ENCODE measurements at regions not wholly inside any gene's neighbourhood (a gene's known extent, or its start where the extent isn't known, plus 50 kb on each side); places are given as distances from the start of the nearest gene placed in this dataset.

DNA sequence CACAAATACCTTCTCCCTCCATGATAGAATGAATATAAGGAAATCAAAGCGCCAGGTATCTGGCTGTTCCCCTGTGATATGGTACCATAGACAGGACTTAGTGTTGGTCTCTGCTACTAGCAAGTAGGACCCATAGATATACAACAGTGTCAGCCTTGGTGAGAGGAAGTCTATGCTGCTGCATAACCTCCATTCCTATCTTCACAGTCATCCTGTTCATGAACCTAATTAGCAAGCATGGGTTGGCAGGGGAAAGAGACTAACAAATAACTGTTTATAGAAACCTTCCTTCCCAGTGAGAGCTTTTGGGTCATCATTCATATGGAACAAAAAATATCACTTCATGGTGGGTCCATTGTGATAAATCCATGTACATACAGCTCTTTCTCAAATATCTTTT, 188.9 kb upstream of the FAM98A start:
- H3K27me3 Mint-ChIP-seq = peaks cover 3% of the 10 kb centered on the region
- H3K4me1 Mint-ChIP-seq = no peaks in the 10 kb centered on the region
- H3K36me3 Mint-ChIP-seq = peaks cover 3% of the 10 kb centered on the region
- peaks cover 2% of the 10 kb centered on the region for H3K9me3 Mint-ChIP-seq
- DNase-seq = no peak
- POLR2A ChIA-PET = no interaction called here
- no peak overlapping the region for H3K4me3 Mint-ChIP-seq
- ATAC-seq (ENCODE audit: low read depth) = no peak
- H3K27ac Mint-ChIP-seq = no peak overlapping the region

DNA sequence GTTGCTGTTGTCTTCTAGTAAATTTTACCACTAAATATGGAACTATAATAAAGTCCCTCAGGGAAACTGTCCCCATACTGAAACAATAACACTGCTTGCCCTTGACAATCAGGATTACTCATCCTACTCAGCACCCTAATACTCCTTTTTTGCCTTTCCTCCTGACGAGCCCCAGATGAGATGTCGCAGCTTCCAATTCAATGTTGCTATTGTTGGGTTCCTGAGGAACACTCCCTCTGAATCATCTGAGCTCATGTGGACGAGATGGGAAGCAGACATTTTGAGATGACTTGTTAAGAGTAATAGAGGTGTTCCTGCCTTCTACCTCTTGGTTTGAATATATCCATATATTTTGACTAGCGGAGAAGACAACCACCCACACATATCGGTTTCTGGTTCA, 187.8 kb upstream of the FAM98A start:
- Mint-ChIP-seq H3K27me3 (peaks cover 3% of the 10 kb centered on the region), H3K27ac (no peak overlapping the region), H3K9me3 (no peaks in the 10 kb centered on the region), H3K4me1 (no peaks in the 10 kb centered on the region), H3K4me3 (no peak overlapping the region), H3K36me3 (no peaks in the 10 kb centered on the region)
- no peak for ATAC-seq (ENCODE audit: low read depth)
- DNase-seq = no peak
- POLR2A ChIA-PET = no interaction called here

DNA sequence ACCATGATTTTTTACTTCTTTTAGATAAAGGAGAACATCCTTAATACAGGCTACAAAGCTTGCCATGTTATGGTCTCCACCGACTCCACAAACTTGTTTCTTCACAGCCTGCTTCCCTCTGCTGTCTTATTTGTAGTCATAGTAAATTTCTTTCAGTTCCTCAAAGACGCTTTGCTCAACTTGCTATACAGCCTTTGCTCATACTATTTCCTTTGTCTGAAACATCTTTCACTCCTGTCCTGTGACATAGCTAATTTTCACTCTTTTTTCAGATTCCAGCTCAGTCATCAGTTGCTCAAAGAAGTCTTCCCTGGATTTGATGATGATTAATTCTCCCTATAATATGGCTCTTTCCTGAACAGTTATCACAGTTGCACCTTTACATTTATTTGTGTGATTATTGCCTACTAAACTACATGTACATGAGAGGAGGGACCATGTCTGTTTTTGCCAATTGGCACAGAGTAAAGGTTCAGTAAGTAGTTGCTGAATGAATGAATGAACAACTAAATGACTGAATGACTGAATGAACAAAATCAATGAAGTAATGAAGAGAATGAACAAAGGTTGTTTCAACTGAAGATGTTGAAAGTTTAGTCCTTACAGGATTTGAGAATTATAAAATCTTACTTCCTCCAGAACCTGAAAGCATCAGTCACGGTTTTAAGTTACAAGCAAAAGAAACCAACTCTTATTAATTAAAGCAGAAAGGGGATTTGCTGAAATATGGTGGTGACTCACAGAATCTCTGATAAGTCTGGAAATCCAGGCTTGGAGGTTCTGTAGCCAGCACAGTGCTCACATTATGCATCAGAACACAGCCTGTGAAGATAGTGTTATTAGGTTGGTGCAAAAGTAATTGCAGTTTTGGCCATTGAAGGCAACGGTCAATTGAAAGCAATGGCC, 186.4 kb upstream of the FAM98A start:
- Mint-ChIP-seq H3K4me1 (no peaks in the 10 kb centered on the region), H3K9me3 (no peaks in the 10 kb centered on the region), H3K36me3 (no peaks in the 10 kb centered on the region), H3K27me3 (peaks cover 3% of the 10 kb centered on the region), H3K27ac (no peak overlapping the region), H3K4me3 (no peak overlapping the region)
- ATAC-seq (ENCODE audit: low read depth) = no peak
- DNase-seq = no peak
- POLR2A ChIA-PET = no interaction called here

DNA sequence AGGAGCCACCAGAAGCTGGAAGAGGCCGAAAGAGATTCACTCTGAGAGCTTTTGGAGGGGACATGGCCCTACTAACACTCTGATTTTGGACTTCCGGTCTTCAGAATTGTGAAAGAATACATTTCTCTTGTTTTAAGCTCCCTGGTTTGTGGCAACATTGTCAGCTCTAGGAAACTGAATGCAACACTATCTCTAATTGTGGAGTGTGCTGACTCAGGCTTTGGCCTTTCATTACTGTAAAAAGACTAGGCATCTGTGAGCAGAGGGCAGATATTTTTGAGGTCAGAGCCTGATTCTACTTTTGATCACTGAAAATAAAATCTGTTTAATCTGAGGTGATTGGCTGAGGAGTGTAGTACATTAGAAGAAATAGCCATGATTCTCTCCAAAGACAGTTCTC, 185.4 kb upstream of the FAM98A start:
- no peak for DNase-seq
- Mint-ChIP-seq H3K9me3 (no peaks in the 10 kb centered on the region), H3K4me1 (no peaks in the 10 kb centered on the region), H3K4me3 (no peak overlapping the region), H3K36me3 (no peaks in the 10 kb centered on the region), H3K27ac (no peak overlapping the region), H3K27me3 (peaks cover 3% of the 10 kb centered on the region)
- POLR2A ChIA-PET = no interaction called here
- no peak for ATAC-seq (ENCODE audit: low read depth)

DNA sequence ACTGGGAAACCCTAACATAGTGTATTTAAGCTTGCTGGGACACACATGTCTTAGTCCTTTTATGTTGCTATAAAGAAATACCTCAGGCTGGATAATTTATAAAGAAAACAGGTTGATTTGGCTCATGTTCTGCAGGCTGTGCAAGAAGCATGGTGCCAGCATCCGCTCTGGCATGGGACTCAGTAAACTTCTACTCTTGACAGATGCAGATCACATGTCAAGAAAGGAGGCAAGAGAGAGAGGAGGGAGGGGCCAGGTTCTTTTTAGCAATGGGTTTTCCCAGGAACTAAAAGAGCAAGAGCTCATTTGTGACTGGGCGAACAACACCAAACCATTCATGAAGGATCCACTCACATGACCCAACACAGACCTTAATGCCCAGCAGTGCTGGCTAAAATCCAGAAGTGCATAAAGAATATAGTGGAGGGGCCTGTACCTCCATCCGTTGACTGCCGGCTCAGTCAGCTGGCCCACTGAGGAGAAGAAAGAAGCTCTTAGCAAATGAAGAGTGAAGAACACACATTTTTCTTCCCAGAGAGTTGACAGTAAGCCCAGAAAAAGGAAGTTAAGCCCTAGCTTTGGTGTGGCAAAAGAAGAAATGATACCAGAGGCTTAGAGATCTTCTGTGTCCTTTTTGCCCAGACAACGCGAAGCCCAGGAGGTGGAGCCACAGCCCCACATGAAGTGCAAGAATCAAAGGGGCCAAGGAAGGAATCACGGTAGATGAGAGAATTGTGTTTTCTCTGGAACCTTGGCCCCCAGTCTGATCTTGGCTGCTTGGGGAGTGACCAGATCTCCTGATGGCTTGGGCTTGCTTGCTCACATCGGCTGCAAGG, 183.5 kb upstream of the FAM98A start:
- Mint-ChIP-seq H3K27ac (no peak overlapping the region), H3K4me1 (no peaks in the 10 kb centered on the region), H3K9me3 (no peaks in the 10 kb centered on the region)

DNA sequence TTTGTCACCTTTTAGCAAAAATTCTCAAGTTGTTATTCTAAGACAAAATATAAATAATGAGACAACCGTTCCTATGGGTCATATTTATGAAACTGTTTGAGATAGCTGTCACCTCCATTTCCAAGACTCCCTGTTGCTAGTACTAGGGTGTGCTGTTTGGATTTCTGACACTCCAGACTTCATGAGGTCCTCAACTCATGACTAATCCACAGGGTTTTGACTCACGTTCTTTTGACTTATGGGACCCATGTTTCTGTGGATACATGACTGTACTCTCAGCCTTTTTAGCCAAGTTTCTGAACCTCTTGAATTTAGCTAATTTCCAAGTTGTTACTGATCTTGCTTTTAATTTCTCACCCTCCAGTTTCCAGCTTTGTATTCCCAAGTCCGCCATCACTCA, 178.7 kb upstream of the FAM98A start:
- H3K27ac Mint-ChIP-seq = no peak overlapping the region
- no peak for ATAC-seq (ENCODE audit: low read depth)
- no peaks in the 10 kb centered on the region for H3K36me3 Mint-ChIP-seq
- POLR2A ChIA-PET = no interaction called here
- no peaks in the 10 kb centered on the region for H3K9me3 Mint-ChIP-seq
- H3K27me3 Mint-ChIP-seq = no peaks in the 10 kb centered on the region
- DNase-seq = no peak
- no peak overlapping the region for H3K4me3 Mint-ChIP-seq
- no peaks in the 10 kb centered on the region for H3K4me1 Mint-ChIP-seq

More for the DNA sequence above, 183.5 kb upstream of the FAM98A start:
- ATAC-seq (ENCODE audit: low read depth) (no peak), DNase-seq (no peak)
- POLR2A ChIA-PET = no interaction called here
- Mint-ChIP-seq H3K36me3 (no peaks in the 10 kb centered on the region), H3K27me3 (peaks cover 3% of the 10 kb centered on the region), H3K4me3 (no peak overlapping the region)

DNA sequence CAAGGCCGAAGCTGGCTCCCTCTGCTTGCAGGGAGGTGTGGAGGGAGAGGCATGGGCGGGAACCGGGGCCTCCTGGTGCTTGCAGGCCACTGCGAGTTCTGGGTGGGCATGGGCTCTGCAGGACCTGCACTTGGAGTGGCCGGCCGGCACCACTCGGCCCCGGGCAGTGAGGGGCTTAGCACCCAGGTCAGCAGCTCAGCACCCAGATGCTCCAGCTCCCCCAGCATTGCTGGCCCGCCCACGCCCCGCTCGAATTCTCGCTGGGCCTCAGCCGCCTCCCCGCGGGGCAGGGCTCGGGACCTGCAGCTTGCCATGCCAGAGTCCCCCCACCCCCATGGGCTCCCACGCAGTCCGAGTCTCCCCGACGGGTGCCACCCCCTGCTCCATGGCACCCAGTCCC, 176.2 kb upstream of the FAM98A start:
- no peaks in the 10 kb centered on the region for H3K36me3 Mint-ChIP-seq
- ATAC-seq (ENCODE audit: low read depth) = no peak
- no peak overlapping the region for H3K4me3 Mint-ChIP-seq
- no peaks in the 10 kb centered on the region for H3K4me1 Mint-ChIP-seq
- no peak for DNase-seq
- no peak overlapping the region for H3K27ac Mint-ChIP-seq
- H3K27me3 Mint-ChIP-seq = no peaks in the 10 kb centered on the region
- POLR2A ChIA-PET = no interaction called here
- no peaks in the 10 kb centered on the region for H3K9me3 Mint-ChIP-seq

DNA sequence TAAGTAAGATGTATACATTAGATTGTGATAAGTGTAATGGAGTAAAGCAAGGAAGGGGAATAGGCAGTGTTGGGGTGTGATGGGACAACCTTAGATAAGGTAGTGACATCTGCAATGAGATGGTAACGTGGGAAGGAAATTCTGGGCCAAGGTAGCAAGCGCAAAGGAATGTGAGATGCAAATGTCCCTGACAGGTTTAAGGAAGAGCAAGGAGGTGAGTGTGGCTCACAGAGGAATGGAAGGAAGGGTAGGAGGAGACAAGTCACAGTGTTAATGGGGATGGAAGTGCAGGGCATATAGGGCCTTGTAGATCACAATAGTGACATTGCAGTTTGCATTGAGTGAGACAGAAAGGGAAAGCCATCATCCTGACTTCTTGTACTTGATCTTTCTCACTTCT, 170.9 kb upstream of the FAM98A start:
- ATAC-seq (ENCODE audit: low read depth) = no peak
- POLR2A ChIA-PET = no interaction called here
- no peak overlapping the region for H3K27ac Mint-ChIP-seq

DNA sequence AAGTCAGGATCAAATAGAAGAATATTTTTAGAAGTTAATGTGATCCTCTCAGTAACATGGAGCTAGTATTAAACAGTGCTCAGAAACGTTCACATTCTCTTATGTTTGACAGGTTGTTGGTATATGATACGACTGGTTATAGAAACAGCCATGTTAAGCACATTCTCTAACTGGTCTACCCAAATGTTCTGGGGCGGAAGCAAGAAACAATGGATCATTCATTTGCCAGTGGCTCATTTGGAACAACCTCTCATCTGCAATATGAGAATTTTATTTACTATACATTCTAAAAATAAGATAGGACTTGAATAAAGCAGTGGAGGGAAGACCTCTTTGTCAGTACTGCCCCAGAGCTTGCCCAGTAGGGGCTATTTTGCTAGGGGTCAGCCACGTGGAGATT, 167.1 kb upstream of the FAM98A start:
- no peaks in the 10 kb centered on the region for H3K27me3 Mint-ChIP-seq
- DNase-seq = no peak
- no peaks in the 10 kb centered on the region for H3K4me1 Mint-ChIP-seq
- ATAC-seq (ENCODE audit: low read depth) = no peak
- no peaks in the 10 kb centered on the region for H3K36me3 Mint-ChIP-seq
- no peaks in the 10 kb centered on the region for H3K9me3 Mint-ChIP-seq
- no peak overlapping the region for H3K27ac Mint-ChIP-seq
- POLR2A ChIA-PET = no interaction called here
- no peak overlapping the region for H3K4me3 Mint-ChIP-seq

More for the DNA sequence above, 170.9 kb upstream of the FAM98A start:
- no peaks in the 10 kb centered on the region for H3K36me3 Mint-ChIP-seq
- no peaks in the 10 kb centered on the region for H3K27me3 Mint-ChIP-seq
- H3K9me3 Mint-ChIP-seq = no peaks in the 10 kb centered on the region
- no peaks in the 10 kb centered on the region for H3K4me1 Mint-ChIP-seq
- no peak for DNase-seq
- H3K4me3 Mint-ChIP-seq = no peak overlapping the region

DNA sequence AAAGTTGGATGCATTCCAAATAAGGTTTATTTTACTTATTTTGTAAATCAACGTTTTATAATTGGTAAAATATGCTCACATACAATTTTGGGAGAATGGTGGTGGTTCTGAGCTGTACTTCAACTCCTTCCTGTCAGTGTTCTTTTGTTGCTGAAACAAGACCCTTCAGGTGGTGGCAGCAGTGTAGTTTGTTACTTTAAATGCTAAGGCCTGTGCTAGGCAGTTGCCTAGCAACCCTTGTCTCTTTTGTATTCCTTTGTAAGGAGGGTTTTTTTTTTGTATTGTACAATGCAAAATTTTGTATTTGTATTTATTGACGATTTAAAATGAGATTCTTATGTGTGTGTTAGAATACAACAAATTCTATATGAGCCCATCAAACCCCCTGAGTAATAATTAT, 166.0 kb upstream of the FAM98A start:
- no peak overlapping the region for H3K4me3 Mint-ChIP-seq
- no peaks in the 10 kb centered on the region for H3K9me3 Mint-ChIP-seq
- H3K27me3 Mint-ChIP-seq = no peaks in the 10 kb centered on the region
- ATAC-seq (ENCODE audit: low read depth) (no peak), DNase-seq (no peak)
- no peak overlapping the region for H3K27ac Mint-ChIP-seq
- H3K4me1 Mint-ChIP-seq = no peaks in the 10 kb centered on the region
- POLR2A ChIA-PET = no interaction called here
- H3K36me3 Mint-ChIP-seq = no peaks in the 10 kb centered on the region

DNA sequence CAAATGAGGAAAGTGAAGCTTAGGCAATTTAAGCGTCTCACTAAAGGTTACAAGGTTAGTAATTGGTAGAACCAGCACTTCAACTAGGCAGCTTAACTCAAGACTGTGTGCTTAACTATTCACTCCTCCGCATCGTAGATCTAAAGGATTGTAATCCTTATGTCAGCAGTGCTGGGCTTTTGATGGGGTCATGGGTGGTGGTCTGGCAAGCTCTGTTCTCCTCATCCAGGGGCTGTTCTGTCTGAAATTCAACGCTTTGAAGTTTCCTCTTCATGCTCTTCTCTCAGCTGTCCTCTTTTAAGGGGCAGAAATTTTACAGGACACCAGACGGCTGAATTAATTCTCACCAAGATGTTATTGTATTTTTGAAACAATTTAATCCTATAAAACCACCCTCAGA, 165.5 kb upstream of the FAM98A start:
- Mint-ChIP-seq H3K9me3 (no peaks in the 10 kb centered on the region), H3K36me3 (no peaks in the 10 kb centered on the region), H3K4me1 (no peaks in the 10 kb centered on the region), H3K4me3 (no peak overlapping the region), H3K27ac (no peak overlapping the region), H3K27me3 (no peaks in the 10 kb centered on the region)
- ATAC-seq (ENCODE audit: low read depth) (no peak), DNase-seq (no peak)
- POLR2A ChIA-PET = no interaction called here

DNA sequence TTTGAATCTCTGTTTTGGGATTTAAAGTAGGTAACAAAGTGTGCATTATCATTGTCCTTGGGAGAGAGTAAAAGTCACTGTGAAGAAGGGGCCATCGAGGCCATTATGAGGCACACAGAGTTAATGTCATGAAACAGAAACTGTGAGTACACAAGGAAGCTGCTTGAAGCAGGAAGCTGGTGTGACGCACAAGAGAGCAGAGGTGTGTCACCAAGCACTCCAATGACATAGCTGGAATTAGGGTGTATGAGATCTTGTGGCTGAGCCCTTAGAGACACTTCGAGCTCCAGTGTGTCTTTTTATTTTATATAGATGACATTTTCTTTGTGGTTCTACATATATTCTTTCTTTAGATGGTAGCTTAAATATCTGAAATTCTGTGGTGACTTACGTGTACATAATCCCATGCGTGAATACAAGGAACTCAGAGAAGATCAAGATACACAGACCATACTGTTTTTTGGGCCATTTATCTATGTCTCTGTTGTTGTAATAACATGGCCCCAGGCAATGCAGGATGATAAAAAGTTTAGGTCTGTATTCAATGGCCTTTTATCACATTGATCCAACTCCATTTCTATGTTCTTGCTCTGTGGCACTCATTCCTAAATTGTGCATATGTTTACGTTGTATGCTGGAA, 164.7 kb upstream of the FAM98A start:
- H3K27me3 Mint-ChIP-seq = no peaks in the 10 kb centered on the region
- ATAC-seq (ENCODE audit: low read depth) = no peak
- POLR2A ChIA-PET = no interaction called here
- H3K4me1 Mint-ChIP-seq = no peaks in the 10 kb centered on the region
- no peak overlapping the region for H3K4me3 Mint-ChIP-seq
- H3K27ac Mint-ChIP-seq = no peak overlapping the region
- no peaks in the 10 kb centered on the region for H3K36me3 Mint-ChIP-seq
- H3K9me3 Mint-ChIP-seq = no peaks in the 10 kb centered on the region
- DNase-seq = no peak

DNA sequence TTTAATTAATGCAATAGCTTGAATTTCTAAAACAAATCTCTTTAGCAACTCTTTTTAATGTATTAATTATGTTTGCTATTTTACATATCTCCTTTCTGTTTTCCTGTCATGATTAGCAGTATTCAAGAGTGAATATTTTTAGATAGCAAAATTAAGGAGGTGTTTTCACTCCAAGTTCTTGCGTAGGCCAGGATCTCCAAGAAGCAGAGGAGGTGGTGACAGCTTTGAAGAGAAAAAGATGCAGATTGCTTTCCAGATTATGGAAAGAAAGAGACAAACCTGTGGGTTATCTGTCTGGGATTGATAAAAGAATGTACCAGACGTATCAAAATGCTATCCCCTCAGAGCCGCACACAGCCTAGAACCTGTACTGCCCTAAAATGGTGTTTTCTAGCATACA, 163.5 kb upstream of the FAM98A start:
- no peak overlapping the region for H3K4me3 Mint-ChIP-seq

More for the DNA sequence above, 163.5 kb upstream of the FAM98A start:
- no peaks in the 10 kb centered on the region for H3K36me3 Mint-ChIP-seq
- POLR2A ChIA-PET = no interaction called here
- no peaks in the 10 kb centered on the region for H3K9me3 Mint-ChIP-seq
- no peaks in the 10 kb centered on the region for H3K27me3 Mint-ChIP-seq
- H3K4me1 Mint-ChIP-seq = no peaks in the 10 kb centered on the region
- no peak for ATAC-seq (ENCODE audit: low read depth)
- H3K27ac Mint-ChIP-seq = no peak overlapping the region
- DNase-seq = no peak

All from activated naive CD8-positive, alpha-beta T cell treated with anti-CD3 and anti-CD28 coated beads, Interleukin-2, amount 10 ng/mL, durations not matched to agents 7 days and 5 days (primary cell).